Vagina (tissue), 2 donors: ENCODE measurements at regions not wholly inside any gene's neighbourhood (a gene's known extent, or its start where the extent isn't known, plus 50 kb on each side); places are given as distances from the start of the nearest gene placed in this dataset.

Experiments
- DNase-seq, 2 donors: peaks; one replicate each; pipeline ENCODE4 v3.0.0-alpha.2; 2017; ENCODE audit errors: extremely low spot score in 2 of 2
- H3K27ac ChIP-seq: fragments of 200-600 bp; sonication (generic); one replicate; pipeline ENCODE4 v1.5.1; 2019
- H3K27me3 ChIP-seq: fragments of 200-600 bp; sonication (generic); one replicate; pipeline ENCODE4 v1.5.1; 2019
- H3K36me3 ChIP-seq, 2 donors: fragments of 200-600 bp; sonication (generic); one replicate each; pipeline ENCODE4 v1.5.1; 2017 to 2019
- H3K4me1 ChIP-seq: fragments of 200-600 bp; sonication (generic); one replicate; pipeline ENCODE4 v1.5.1; 2019
- H3K4me3 ChIP-seq, 2 donors: fragments of 200-600 bp; sonication (generic); 1 replicate in 1 of 2; 2 replicates in 1 of 2; pipeline ENCODE4 v1.5.1; 2016 to 2019
- H3K9me3 ChIP-seq: fragments of 200-600 bp; sonication (generic); one replicate; pipeline ENCODE4 v1.5.1; 2019
- POLR2A ChIP-seq, 2 donors: fragments of 450-650 bp; IDR thresholded peaks; one replicate each; pipeline ENCODE4 v1.6.1; 2017; ENCODE audit warnings: antibody characterized with exemption in 2 of 2, mild to moderate bottlenecking in 2 of 2, moderate library complexity in 2 of 2
- POLR2AphosphoS5 ChIP-seq, 2 donors: sonication (generic); formaldehyde crosslinking; IDR thresholded peaks; one replicate each; pipeline ENCODE4 v1.9.0; 2017; ENCODE audit warnings: antibody characterized with exemption in 2 of 2, mild to moderate bottlenecking in 2 of 2, low read depth in 1 of 2; ENCODE audit not compliant: insufficient read depth in 1 of 2
- intact Hi-C: fragments of 100-400 bp; cut with DNase I; formaldehyde crosslinking; loops from one replicate; pipeline ENCODE4 v1.15.1; 2023
- TF ChIP-seq, protein P1 (sequence below), 3 experiments: fragments of 450-650 bp in 2 of 3; fragments of 200-600 bp in 1 of 3; sonication (generic) in 1 of 3; IDR thresholded peaks; one replicate each; pipeline ENCODE4 v1.5.1; 2017 to 2019; ENCODE audit warnings: antibody characterized with exemption in 3 of 3, mild to moderate bottlenecking in 2 of 3, moderate library complexity in 2 of 3

DNA sequence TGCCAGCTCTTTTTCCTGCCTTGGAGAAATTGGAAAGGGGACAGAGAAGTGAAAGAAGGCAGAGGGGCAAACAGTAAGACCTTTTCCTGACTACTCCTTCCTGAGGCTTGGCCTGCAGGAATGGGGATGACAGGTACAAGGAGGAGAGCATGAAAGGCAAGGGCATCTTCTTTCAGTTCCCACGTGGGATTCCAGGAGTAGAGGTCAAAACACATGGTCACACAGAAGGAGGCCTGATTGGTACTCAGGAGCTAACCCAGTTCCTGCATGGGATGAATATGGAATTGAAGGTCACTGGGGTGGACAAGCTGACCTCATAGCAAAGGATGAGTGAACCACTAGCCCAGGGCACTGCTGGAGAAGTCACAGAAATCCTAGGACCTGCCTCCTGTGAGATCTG lies 112.5 kb upstream of the ZNF366 start:
- intact Hi-C loops, result no loop called here
- no peaks in the 10 kb centered on the region for H3K27me3 ChIP-seq
- H3K4me3 ChIP-seq, result no peak overlapping the region
- TF ChIP-seq, protein P1, sequence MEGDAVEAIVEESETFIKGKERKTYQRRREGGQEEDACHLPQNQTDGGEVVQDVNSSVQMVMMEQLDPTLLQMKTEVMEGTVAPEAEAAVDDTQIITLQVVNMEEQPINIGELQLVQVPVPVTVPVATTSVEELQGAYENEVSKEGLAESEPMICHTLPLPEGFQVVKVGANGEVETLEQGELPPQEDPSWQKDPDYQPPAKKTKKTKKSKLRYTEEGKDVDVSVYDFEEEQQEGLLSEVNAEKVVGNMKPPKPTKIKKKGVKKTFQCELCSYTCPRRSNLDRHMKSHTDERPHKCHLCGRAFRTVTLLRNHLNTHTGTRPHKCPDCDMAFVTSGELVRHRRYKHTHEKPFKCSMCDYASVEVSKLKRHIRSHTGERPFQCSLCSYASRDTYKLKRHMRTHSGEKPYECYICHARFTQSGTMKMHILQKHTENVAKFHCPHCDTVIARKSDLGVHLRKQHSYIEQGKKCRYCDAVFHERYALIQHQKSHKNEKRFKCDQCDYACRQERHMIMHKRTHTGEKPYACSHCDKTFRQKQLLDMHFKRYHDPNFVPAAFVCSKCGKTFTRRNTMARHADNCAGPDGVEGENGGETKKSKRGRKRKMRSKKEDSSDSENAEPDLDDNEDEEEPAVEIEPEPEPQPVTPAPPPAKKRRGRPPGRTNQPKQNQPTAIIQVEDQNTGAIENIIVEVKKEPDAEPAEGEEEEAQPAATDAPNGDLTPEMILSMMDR (IDR thresholded peaks at IDR 0.05), result no peak
- no peak for TF ChIP-seq POLR2A (IDR thresholded peaks at IDR 0.05)
- no peaks in the 10 kb centered on the region for H3K36me3 ChIP-seq
- H3K9me3 ChIP-seq, result no peaks in the 10 kb centered on the region
- H3K4me1 ChIP-seq, result peaks cover 6% of the 10 kb centered on the region
- no peak overlapping the region for H3K27ac ChIP-seq
- DNase-seq, result no peak

DNA sequence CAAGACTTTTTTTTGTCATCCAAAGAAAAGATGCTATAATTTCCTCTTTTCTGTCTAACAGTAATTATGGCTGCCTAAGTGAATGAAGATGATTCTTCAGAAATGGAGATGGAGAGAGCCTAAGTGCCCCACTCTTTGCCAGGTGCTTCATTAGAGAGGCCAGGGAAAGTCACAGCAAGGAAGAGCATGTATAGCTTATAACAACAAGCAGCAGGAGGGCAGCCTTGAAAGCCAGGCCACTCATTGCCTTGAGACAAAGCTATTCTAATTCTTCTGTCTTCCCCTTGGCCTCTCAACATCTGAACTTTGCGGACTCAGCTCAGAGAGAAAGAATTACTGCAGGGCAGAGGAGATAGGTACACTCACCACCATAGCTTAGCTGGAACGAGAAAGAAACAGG lies 112.0 kb upstream of the ZNF366 start:
- Histone ChIP-seq H3K4me3 (no peak overlapping the region), H3K27me3 (no peaks in the 10 kb centered on the region), H3K4me1 (peaks cover 6% of the 10 kb centered on the region), H3K9me3 (no peaks in the 10 kb centered on the region), H3K27ac (no peak overlapping the region), H3K36me3 (no peaks in the 10 kb centered on the region)
- intact Hi-C loops, result no loop called here
- TF ChIP-seq POLR2AphosphoS5 (IDR thresholded peaks at IDR 0.05; ENCODE audit: insufficient read depth in 1 of 2, low read depth in 1 of 2), result no peak
- TF ChIP-seq, protein P1 (IDR thresholded peaks at IDR 0.05), result no peak
- no peak for TF ChIP-seq POLR2A (IDR thresholded peaks at IDR 0.05)
- no peak for DNase-seq

DNA sequence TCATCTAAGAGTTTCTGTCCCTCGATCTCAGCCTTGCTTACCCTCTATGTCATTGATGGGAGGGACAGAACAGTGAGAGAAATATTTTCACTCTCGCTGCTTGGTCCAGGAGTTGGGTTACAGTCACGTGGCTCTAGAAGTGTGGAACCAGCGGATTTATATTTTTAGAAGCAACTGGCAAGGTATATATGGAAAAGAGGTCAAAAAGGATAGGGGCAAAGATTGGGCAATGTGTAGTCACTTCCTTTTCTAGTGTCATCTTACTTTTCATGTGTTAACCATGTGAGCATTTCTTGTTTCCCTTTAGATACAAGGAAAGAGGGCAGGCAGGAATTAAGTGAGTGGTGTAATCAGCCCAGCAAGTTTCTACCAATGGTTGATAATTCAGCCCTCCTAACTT lies 111.5 kb upstream of the ZNF366 start:
- intact Hi-C loops, result no loop called here
- TF ChIP-seq POLR2AphosphoS5 (IDR thresholded peaks at IDR 0.05; ENCODE audit: insufficient read depth in 1 of 2, low read depth in 1 of 2) (no peak), POLR2A (IDR thresholded peaks at IDR 0.05) (no peak)
- TF ChIP-seq, protein P1 (IDR thresholded peaks at IDR 0.05), result no peak

DNA sequence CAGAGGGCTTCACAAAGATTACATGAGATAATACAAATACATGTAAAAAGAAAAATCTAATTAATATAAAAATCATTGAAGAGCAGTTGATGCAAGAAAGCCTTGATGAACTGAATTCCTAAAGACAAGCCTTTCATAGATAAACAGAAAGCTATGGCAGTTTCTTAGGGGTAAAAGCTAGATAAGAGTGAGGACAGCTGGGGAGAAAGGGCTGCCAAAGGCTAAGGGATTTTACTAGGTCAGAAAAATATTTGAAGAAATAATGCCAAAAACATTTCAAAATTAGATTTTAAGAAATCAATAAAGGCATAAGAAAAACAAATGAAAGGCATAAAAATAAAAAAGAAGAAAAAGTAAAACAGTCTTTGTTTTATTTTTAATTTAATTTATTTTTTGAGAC lies 107.9 kb upstream of the ZNF366 start:
- H3K27me3 ChIP-seq, result no peaks in the 10 kb centered on the region
- TF ChIP-seq, protein P1 (IDR thresholded peaks at IDR 0.05), result no peak
- TF ChIP-seq POLR2A (IDR thresholded peaks at IDR 0.05) (no peak), POLR2AphosphoS5 (IDR thresholded peaks at IDR 0.05; ENCODE audit: insufficient read depth in 1 of 2, low read depth in 1 of 2) (no peak)
- intact Hi-C loops, result no loop called here
- peaks cover 7% of the 10 kb centered on the region for H3K4me1 ChIP-seq
- no peak overlapping the region for H3K4me3 ChIP-seq
- DNase-seq, result no peak
- H3K36me3 ChIP-seq, result no peaks in the 10 kb centered on the region
- no peaks in the 10 kb centered on the region for H3K9me3 ChIP-seq
- no peak overlapping the region for H3K27ac ChIP-seq

More for the DNA sequence above, 111.5 kb upstream of the ZNF366 start:
- Histone ChIP-seq H3K27ac (no peak overlapping the region), H3K4me1 (peaks cover 6% of the 10 kb centered on the region), H3K27me3 (no peaks in the 10 kb centered on the region), H3K9me3 (no peaks in the 10 kb centered on the region), H3K36me3 (no peaks in the 10 kb centered on the region), H3K4me3 (no peak overlapping the region)
- no peak for DNase-seq

DNA sequence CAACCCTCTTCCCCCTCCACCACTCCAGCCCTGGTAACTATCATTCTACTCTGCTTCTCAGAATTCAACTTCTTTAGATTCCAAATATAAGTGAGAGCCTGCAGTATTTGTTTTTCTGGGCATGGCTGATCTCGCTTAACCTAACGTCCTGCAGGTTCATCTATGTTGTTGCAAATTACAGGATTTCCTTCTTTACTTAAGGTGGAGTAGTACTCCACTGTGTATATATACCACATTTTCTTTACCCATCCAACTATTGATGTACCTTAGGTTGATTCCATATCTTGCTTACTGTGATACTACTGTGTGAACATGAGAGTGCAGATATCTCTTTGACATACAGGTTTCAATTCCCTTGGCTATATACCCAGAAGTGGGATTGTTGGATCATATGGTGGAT lies 106.3 kb upstream of the ZNF366 start:
- Histone ChIP-seq H3K9me3 (no peaks in the 10 kb centered on the region), H3K4me3 (no peak overlapping the region), H3K27ac (no peak overlapping the region), H3K4me1 (peaks cover 7% of the 10 kb centered on the region), H3K27me3 (no peaks in the 10 kb centered on the region), H3K36me3 (no peaks in the 10 kb centered on the region)
- no peak for TF ChIP-seq POLR2AphosphoS5 (IDR thresholded peaks at IDR 0.05; ENCODE audit: insufficient read depth in 1 of 2, low read depth in 1 of 2)
- no peak for TF ChIP-seq POLR2A (IDR thresholded peaks at IDR 0.05)
- TF ChIP-seq, protein P1 (IDR thresholded peaks at IDR 0.05), result no peak
- no peak for DNase-seq
- intact Hi-C loops, result no loop called here
